HL-60 (cell line): ENCODE measurements at regions not wholly inside any gene's neighbourhood (a gene's known extent, or its start where the extent isn't known, plus 50 kb on each side); places are given as distances from the start of the nearest gene placed in this dataset.

ENCODE experiments used
- CTCF ChIP-seq: IDR thresholded peaks from one replicate; pipeline ENCODE4 v1.5.1; 2011; ENCODE audit warnings: low read length, control low read depth, inconsistent platforms; ENCODE audit not compliant: insufficient read depth
- GABPA ChIP-seq: IDR thresholded peaks from 2 replicates; pipeline ENCODE4 v1.6.1; 2012; ENCODE audit warnings: low read depth
- POLR2AphosphoS5 ChIP-seq: IDR thresholded peaks from 2 replicates; pipeline ENCODE4 v1.6.1; 2012; ENCODE audit warnings: low read depth
- REST ChIP-seq: IDR thresholded peaks from 2 replicates; pipeline ENCODE4 v1.6.1; 2012; ENCODE audit warnings: low read depth; ENCODE audit not compliant: insufficient replicate concordance
- SPI1 ChIP-seq: IDR thresholded peaks from 2 replicates; pipeline ENCODE4 v1.6.1; 2012; ENCODE audit warnings: low read depth, mild to moderate bottlenecking, borderline replicate concordance

GRCh38 chr2:120817956-120818325 lies 82.3 kb downstream of the GLI2 start:
- no peak for TF ChIP-seq REST
- TF ChIP-seq CTCF: no peak
- no peak for TF ChIP-seq POLR2AphosphoS5
- no peak for TF ChIP-seq GABPA
- TF ChIP-seq SPI1: no peak
